22Rv1 (cell line): ENCODE measurements at regions not wholly inside any gene's neighbourhood (a gene's known extent, or its start where the extent isn't known, plus 50 kb on each side); places are given as distances from the start of the nearest gene placed in this dataset.

Source experiments
- CTCF ChIP-seq: fragments of 450-650 bp; IDR thresholded peaks from 2 replicates; pipeline ENCODE4 v1.5.1; 2017; ENCODE audit warnings: mild to moderate bottlenecking
- ZFX ChIP-seq: fragments of 450-650 bp; IDR thresholded peaks from 2 replicates; pipeline ENCODE4 v1.6.1; 2017; ENCODE audit warnings: antibody characterized with exemption, borderline replicate concordance

DNA sequence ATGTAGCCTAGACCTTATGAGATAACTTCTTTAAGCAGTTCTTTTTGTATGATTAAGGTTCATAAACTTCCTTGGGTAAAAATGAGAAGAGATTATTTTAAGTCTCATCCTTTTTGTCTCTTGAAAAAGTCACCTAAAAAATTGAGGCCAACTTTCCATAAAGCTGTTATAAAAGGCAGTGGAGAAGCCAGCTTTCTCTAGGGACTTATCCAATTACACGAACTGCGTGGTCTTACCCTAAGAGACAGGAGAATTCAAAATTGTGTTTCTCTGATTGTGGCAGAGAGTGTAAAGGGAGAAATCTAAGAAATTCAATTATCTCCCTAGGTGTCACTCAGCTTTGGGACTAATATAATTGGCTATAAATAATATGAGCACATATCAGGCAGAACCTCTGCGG is 262.0 kb downstream of the SHOX2 start:
- TF ChIP-seq CTCF: no peak
- TF ChIP-seq ZFX: no peak
